ENCODE measurements at regions not wholly inside any gene's neighbourhood (a gene's known extent, or its start where the extent isn't known, plus 50 kb on each side); places are given as distances from the start of the nearest gene placed in this dataset.

DNA sequence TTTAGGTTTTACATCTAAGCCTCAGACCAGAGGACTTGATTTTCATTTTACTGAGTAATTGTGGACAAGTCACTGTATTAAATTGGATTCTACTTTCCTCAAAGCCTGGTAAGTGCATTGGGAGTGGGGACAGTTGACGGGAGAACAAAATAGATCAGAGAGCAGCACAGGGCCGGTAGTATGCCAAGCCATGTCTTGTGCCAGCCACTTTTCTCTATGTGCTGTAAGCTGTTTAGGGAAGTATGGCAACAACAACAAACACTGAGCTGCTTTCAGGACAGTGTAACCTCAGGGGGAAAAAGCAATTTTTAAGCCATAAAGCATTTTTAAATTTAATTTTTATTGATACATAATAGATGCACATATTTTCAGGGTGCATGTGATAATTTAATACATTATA, 365.9 kb upstream of the IGFBP3 start:
- Histone ChIP-seq H3K14ac (ENCODE audit: insufficient read length) (no peak overlapping the region), H2BK20ac (ENCODE audit: low read length) (no peak overlapping the region), H3K9me3 (ENCODE audit: insufficient read depth in 2 of 2, low read depth in 1 of 2, low read length in 1 of 2) (no peaks in the 10 kb centered on the region), H3K27ac (ENCODE audit: low read depth, low read length) (no peak overlapping the region), H3K4ac (replicated peaks; ENCODE audit: insufficient read length, low read depth, low read length) (no peak overlapping the region), H3K79me1 (ENCODE audit: low read depth, low read length) (no peaks in the 10 kb centered on the region), H4K8ac (ENCODE audit: extremely low read depth, insufficient read depth, low read length) (no peak overlapping the region), H2AFZ (ENCODE audit: low read length) (no peak overlapping the region), H2BK120ac (replicated peaks; ENCODE audit: low read depth, low read length) (no peak overlapping the region), H2AK5ac (ENCODE audit: low read depth, low read length) (no peak overlapping the region), H3K9ac (replicated peaks in 1 of 4; ENCODE audit: extremely low read depth in 1 of 4, low read depth in 3 of 4, low read length in 3 of 4) (no peak overlapping the region), H4K91ac (replicated peaks; ENCODE audit: insufficient read length, low read length) (no peak overlapping the region), H4K20me1 (replicated peaks in 1 of 2; ENCODE audit: control insufficient read depth in 1 of 2, insufficient read depth in 2 of 2, low read length in 2 of 2) (no peaks in the 10 kb centered on the region), H3K27me3 (replicated peaks in 1 of 4; ENCODE audit: control insufficient read depth in 3 of 4, extremely low read depth in 1 of 4, insufficient read depth in 3 of 4, low read length in 3 of 4) (no peaks in the 10 kb centered on the region), H3K36me3 (ENCODE audit: control insufficient read depth in 2 of 4, insufficient read depth in 4 of 4, low read length in 3 of 4) (no peaks in the 10 kb centered on the region), H3K18ac (ENCODE audit: extremely low read depth, low read length) (no peak overlapping the region), H4K5ac (ENCODE audit: insufficient read length, low read depth, low read length) (no peak overlapping the region), H3K4me2 (ENCODE audit: insufficient read depth in 1 of 2, low read depth in 2 of 2, low read length in 2 of 2) (no peak overlapping the region), H3K23ac (ENCODE audit: insufficient read length) (no peak overlapping the region), H3K4me1 (replicated peaks in 1 of 4; ENCODE audit: control insufficient read depth in 3 of 4, insufficient read depth in 4 of 4, low read length in 3 of 4) (peaks cover 0 to 4% (median 2%) of the 10 kb centered on the region in 4 experiments; a peak in 2 of 7 replicates), H2BK15ac (ENCODE audit: low read length) (no peak overlapping the region), H3K79me2 (ENCODE audit: control insufficient read depth in 1 of 2, insufficient read depth in 2 of 2, low read length in 2 of 2) (no peaks in the 10 kb centered on the region), H2BK5ac (ENCODE audit: low read depth, low read length) (no peak overlapping the region), H3K56ac (replicated peaks; ENCODE audit: insufficient read length, low read depth, low read length) (no peak overlapping the region), H2BK12ac (ENCODE audit: low read depth, low read length) (no peak overlapping the region), H3K23me2 (ENCODE audit: low read depth, low read length) (no peaks in the 10 kb centered on the region), H3K4me3 (ENCODE audit: extremely low read depth in 1 of 4, insufficient read depth in 2 of 4, low read depth in 3 of 4, low read length in 4 of 4) (no peak overlapping the region)
- ChIA-PET CTCF (ENCODE audit: partially characterized antibody) (interaction anchor here (1.2 to 1.9 kb wide), 2 partner anchors 12 to 19 kb away, joined by 3 to 4 read pairs; no protein-coding TSS in a partner anchor), POLR2A (ENCODE audit: partially characterized antibody) (no interaction called here)
- WGBS, 2 experiments (ENCODE audit: extremely low coverage in 1 of 2, insufficient coverage in 1 of 2, insufficient read length in 1 of 2, insufficient replicate concordance in 2 of 2, low coverage in 1 of 2, low lambda C conversion rate in 2 of 2, missing lambda C conversion rate in 1 of 2) = 92% methylated on average over 2 of the region's 2 CpGs; no CpG with 5 or more reads in 1 of the 2 experiments
- DNase-seq (ENCODE audit: low read depth in 1 of 2, low spot score in 2 of 2) (no peak), FAIRE-seq (no peak)
- TF ChIP-seq TBP (IDR thresholded peaks at IDR 0.05; ENCODE audit: low read depth, low read length) = no peak
- TF ChIP-seq RNF2 (IDR thresholded peaks at IDR 0.05; ENCODE audit: borderline replicate concordance, low read depth, low read length, missing control alignments, poor library complexity, severe bottlenecking) = no peak
- TF ChIP-seq EP300 (IDR thresholded peaks at IDR 0.05; ENCODE audit: borderline replicate concordance in 1 of 2, low read depth in 2 of 2, low read length in 2 of 2) = no peak
- no peak for TF ChIP-seq CHD2 (IDR thresholded peaks at IDR 0.05; ENCODE audit: low read length)
- TF ChIP-seq RAD21 (IDR thresholded peaks at IDR 0.05 in 1 of 2, conservative IDR thresholded peaks at IDR 0.05 in 1 of 2; ENCODE audit: low read depth in 2 of 2, low read length in 2 of 2) = no peak
- TF ChIP-seq, protein P1, sequence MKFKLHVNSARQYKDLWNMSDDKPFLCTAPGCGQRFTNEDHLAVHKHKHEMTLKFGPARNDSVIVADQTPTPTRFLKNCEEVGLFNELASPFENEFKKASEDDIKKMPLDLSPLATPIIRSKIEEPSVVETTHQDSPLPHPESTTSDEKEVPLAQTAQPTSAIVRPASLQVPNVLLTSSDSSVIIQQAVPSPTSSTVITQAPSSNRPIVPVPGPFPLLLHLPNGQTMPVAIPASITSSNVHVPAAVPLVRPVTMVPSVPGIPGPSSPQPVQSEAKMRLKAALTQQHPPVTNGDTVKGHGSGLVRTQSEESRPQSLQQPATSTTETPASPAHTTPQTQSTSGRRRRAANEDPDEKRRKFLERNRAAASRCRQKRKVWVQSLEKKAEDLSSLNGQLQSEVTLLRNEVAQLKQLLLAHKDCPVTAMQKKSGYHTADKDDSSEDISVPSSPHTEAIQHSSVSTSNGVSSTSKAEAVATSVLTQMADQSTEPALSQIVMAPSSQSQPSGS (IDR thresholded peaks at IDR 0.05; ENCODE audit: low read length) = no peak
- TF ChIP-seq NRF1 (IDR thresholded peaks at IDR 0.05; ENCODE audit: low read depth, low read length) = no peak
- TF ChIP-seq TAF1 (IDR thresholded peaks at IDR 0.05; ENCODE audit: low read depth, low read length) = no peak
- TF ChIP-seq, protein P2, sequence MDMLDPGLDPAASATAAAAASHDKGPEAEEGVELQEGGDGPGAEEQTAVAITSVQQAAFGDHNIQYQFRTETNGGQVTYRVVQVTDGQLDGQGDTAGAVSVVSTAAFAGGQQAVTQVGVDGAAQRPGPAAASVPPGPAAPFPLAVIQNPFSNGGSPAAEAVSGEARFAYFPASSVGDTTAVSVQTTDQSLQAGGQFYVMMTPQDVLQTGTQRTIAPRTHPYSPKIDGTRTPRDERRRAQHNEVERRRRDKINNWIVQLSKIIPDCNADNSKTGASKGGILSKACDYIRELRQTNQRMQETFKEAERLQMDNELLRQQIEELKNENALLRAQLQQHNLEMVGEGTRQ (IDR thresholded peaks at IDR 0.05; ENCODE audit: low read length) = no peak
- TF ChIP-seq GABPA (IDR thresholded peaks at IDR 0.05; ENCODE audit: borderline replicate concordance, insufficient read depth, low read length) = no peak
- TF ChIP-seq TAF7 (optimal IDR thresholded peaks at IDR 0.05; ENCODE audit: borderline replicate concordance, low read depth, low read length) = no peak

Measured in H1 (cell line).